HepG2 (cell line): ENCODE measurements at regions not wholly inside any gene's neighbourhood (a gene's known extent, or its start where the extent isn't known, plus 50 kb on each side); places are given as distances from the start of the nearest gene placed in this dataset.

ENCODE experiments used
- MIER2 ChIP-seq: IDR thresholded peaks from 2 replicates; pipeline ENCODE4 v1.6.1; 2016; ENCODE audit warnings: missing biosample characterization, missing genetic modification reagents
- POLR2A ChIP-seq, 2 experiments: IDR thresholded peaks; 2 replicates each; pipeline ENCODE4 v1.6.1; 2011; ENCODE audit warnings: low read depth in 2 of 2, low read length in 2 of 2, mild to moderate bottlenecking in 1 of 2, moderate library complexity in 1 of 2; ENCODE audit not compliant: insufficient read depth in 1 of 2

- no peak for TF ChIP-seq MIER2
- TF ChIP-seq POLR2A (IDR thresholded peaks at IDR 0.05; ENCODE audit: insufficient read depth in 1 of 2, low read depth in 2 of 2, low read length in 2 of 2): no peak
These were observed 423.3 kb downstream of the LPIN1 start for GRCh38 chr2:12169721-12170120.
